GM20000 (cell line): ENCODE measurements at regions not wholly inside any gene's neighbourhood (a gene's known extent, or its start where the extent isn't known, plus 50 kb on each side); places are given as distances from the start of the nearest gene placed in this dataset.
"Not testable (repeated sequence)": the region's sequence is repeated elsewhere in the genome, so short reads cannot be mapped to it uniquely, and the experiment has no call there.

Experiments
- DNase-seq: peaks from one replicate; pipeline ENCODE4 v3.0.0; 2012; ENCODE audit warnings: low spot score
- TF ChIP-seq, protein P1 (sequence below): IDR thresholded peaks from 2 replicates; pipeline ENCODE4 v1.5.1; 2012; ENCODE audit warnings: mild to moderate bottlenecking, control low read depth; ENCODE audit errors: extremely low read depth, missing control alignments

DNA sequence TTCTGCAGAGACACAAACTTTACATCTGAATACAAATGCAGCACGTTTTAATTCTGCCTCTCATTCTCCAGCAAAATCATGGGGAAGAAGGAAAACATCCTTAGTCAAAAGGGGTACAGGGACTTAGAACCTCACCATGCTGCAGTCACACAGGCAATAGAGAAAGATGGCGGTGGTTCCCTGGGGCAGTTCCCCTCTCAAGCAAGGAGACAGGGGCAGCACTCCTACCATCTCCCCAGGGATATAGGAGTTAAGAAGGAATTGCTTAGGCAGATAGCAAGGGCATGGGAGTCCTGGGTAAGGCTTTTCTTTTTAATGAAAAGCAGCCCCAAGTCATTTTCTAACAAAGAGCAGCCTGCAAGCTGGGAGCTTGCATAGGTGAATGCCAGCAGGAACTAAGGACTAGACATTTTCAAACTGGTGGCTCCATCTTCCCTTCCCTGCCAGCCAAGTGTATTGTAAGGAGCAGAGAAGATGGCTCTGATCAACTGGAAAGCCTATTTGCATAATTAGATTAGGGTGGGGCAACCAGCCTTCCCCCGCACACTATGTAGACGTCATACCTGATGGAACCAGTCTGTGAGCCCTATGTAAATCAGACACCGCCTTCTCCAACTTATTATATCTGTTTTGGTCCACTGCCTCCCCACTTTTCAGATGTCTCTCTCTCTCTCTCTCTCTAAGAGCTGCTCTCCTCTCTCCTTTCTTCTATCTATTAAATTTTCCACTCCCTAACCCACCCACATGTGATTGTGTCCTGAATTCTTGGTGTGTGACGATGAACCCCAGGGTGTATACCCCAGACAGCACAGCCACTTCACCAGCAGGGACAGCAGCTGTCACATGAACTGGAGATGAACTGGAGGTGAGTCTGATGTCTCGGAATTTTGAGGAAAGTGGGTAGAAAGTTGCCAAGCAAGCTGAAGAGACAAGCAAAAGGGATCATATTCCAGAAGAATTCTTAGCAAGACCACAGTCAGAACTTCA, 514.5 kb downstream of the IRS2 start:
- TF ChIP-seq, protein P1, sequence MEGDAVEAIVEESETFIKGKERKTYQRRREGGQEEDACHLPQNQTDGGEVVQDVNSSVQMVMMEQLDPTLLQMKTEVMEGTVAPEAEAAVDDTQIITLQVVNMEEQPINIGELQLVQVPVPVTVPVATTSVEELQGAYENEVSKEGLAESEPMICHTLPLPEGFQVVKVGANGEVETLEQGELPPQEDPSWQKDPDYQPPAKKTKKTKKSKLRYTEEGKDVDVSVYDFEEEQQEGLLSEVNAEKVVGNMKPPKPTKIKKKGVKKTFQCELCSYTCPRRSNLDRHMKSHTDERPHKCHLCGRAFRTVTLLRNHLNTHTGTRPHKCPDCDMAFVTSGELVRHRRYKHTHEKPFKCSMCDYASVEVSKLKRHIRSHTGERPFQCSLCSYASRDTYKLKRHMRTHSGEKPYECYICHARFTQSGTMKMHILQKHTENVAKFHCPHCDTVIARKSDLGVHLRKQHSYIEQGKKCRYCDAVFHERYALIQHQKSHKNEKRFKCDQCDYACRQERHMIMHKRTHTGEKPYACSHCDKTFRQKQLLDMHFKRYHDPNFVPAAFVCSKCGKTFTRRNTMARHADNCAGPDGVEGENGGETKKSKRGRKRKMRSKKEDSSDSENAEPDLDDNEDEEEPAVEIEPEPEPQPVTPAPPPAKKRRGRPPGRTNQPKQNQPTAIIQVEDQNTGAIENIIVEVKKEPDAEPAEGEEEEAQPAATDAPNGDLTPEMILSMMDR, result no peak
- no peak for DNase-seq

DNA sequence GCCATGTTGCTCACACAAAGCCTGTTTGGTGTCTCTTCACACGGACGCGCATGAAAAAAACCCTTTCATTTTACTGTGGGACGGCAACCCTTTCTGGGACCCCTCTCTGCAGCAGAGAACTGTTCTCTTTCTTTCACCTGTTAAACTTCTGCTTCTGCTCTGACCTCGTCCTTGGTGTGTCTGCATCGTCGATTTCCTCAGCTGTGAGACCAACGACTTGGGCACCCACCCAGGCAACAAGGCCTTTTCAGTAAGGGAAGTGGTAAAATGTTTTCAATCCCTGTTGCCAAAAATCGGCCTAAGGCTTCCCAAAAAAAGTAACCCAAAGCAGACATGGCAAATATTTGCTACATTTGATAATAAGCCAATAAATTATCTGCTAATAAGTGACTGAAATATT, 515.3 kb downstream of the IRS2 start:
- TF ChIP-seq, protein P1, result no peak
- DNase-seq, result no peak

DNA sequence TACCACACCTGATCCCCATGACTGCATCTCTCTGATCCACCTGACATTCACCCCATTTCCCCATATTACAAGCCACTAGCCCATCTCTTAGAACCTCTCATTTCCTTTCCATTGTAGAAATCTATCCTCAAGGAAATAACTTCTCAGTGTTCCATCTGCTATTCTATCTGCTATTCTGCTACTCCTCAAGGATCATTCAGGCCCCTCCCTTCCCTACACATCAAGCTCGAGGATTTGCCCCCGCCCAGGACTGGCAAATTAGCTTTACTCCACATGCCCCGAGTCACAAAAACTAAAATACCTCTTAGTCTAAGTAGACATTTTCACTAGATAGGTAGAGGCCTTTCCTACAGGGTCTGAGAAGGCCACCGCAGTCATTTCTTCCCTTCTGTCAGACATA, 517.0 kb downstream of the IRS2 start:
- not testable (repeated sequence) for DNase-seq

DNA sequence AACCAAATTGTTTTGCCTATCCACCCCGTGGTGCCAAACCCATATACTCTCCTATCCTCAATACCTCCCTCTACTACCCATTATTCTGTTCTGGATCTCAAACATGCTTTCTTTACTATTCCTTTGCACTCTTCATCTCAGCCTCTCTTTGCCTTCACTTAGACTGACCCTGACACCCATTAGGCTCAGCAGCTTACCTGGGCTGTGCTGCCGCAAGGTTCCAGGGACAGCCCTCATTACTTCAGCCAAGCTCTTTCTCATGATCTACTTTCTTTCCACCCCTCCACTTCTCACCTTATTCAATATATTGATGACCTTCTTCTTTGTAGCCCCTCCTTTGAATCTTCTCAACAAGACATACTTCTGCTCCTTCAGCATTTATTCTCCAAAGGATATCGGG, 517.9 kb downstream of the IRS2 start:
- not testable (repeated sequence) for DNase-seq

DNA sequence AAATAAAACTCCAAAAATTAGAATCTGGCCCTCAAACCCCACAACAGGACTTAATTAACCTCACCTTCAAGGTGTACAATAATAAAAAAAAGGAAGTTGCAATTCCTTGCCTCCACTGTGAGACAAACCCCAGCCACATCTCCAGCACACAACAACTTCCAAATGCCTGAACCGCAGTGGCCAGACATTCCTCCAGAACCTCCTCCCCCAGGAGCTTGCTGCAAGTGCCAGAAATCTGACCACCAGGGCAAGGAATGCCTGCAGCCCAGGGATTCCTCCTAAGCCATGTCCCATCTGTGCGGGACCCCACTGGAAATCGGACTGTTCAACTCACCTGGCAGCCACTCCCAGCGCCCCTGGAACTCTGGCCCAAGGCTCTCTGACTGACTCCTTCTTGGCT, 519.0 kb downstream of the IRS2 start:
- DNase-seq, result not testable (repeated sequence)

DNA sequence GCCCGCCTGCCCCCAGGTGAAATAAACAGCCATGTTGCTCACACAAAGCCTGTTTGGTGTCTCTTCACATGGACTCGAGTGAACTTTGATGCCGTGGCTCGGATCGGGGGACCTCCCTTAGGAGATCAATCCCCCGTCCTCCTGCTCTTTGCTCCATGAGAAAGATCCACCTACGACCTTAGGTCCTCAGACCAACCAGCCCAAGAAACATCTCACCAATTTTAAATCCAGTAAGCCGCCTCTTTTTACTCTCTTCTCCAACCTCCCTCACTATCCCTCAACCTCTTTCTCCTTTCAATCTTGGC, 521.0 kb downstream of the IRS2 start:
- DNase-seq, result not testable (repeated sequence)

DNA sequence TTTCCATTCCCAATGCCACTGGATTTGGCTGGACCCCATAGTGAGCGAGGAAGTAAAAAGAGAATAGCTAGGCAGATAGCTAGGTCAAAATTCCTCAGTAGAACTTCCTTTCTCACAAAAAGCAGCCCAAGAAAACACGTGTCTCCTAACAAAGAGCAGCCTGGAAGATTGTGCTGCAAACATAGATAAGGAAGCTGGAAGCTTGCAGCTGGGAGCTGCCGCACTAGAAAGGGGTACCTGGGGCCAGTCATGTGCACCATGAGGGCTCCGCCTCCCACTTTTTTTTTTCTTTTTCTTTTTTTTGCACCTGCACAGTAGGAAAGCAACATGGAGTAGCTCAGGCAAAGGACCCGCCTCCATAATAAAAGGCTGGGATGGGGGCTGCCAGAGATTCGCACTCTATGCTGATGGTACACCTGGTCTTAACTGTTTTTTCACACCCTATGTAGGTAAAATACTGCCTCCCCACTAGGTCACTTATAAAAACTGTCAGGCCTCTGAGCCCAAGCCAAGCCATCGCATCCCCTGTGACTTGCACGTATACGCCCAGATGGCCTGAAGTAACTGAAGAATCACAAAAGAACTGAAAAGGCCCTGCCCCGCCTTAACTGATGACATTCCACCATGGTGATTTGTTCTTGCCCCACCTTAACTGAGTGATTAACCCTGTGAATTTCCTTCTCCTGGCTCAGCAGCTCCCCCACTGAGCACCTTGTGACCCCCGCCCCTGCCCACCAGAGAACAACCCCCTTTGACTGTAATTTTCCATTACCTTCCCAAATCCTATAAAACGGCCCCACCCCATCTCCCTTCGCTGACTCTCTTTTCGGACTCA, 521.6 kb downstream of the IRS2 start:
- DNase-seq, result not testable (repeated sequence)

DNA sequence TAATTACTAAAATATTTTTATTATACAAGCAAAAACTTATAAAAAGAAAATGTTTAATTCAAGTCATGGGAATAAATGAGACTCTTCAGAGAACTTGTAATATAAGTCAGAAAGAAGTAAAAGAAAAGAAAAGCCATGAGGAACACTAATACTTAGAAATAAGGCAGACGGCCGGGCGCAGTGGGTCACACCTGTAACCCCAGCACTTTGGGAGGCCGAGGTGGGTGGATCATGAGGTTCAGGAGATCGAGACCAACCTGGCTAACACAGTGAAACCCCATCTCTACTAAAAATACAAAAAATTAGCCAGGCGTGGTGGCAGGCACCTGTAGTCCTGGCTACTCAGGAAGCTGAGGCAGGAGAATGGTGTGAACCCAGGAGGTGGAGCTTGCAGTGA, 528.6 kb downstream of the IRS2 start:
- not testable (repeated sequence) for DNase-seq
